ENCODE measurements at regions not wholly inside any gene's neighbourhood (a gene's known extent, or its start where the extent isn't known, plus 50 kb on each side); places are given as distances from the start of the nearest gene placed in this dataset.

DNA sequence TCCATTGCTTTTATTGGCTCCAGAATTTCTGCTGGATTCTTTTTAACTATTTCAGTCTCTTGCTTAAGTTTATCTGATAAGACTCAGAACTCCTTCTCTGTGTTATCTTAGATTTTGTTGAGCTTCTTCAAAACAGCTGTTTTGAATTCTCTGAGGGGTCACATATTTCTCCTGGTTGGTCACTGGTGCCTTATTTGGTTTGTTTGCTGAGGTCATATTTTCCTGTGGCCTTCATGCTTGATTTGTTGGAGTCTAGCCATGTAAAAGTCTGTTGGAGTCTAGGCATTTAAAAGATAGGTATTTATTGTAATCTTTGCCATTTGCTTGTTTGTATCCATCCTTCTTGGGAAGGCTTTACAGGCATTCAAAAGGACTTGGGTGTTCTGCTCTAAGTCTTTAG lies 398.7 kb downstream of the DSEL start (continued):
- TF ChIP-seq, protein P1, sequence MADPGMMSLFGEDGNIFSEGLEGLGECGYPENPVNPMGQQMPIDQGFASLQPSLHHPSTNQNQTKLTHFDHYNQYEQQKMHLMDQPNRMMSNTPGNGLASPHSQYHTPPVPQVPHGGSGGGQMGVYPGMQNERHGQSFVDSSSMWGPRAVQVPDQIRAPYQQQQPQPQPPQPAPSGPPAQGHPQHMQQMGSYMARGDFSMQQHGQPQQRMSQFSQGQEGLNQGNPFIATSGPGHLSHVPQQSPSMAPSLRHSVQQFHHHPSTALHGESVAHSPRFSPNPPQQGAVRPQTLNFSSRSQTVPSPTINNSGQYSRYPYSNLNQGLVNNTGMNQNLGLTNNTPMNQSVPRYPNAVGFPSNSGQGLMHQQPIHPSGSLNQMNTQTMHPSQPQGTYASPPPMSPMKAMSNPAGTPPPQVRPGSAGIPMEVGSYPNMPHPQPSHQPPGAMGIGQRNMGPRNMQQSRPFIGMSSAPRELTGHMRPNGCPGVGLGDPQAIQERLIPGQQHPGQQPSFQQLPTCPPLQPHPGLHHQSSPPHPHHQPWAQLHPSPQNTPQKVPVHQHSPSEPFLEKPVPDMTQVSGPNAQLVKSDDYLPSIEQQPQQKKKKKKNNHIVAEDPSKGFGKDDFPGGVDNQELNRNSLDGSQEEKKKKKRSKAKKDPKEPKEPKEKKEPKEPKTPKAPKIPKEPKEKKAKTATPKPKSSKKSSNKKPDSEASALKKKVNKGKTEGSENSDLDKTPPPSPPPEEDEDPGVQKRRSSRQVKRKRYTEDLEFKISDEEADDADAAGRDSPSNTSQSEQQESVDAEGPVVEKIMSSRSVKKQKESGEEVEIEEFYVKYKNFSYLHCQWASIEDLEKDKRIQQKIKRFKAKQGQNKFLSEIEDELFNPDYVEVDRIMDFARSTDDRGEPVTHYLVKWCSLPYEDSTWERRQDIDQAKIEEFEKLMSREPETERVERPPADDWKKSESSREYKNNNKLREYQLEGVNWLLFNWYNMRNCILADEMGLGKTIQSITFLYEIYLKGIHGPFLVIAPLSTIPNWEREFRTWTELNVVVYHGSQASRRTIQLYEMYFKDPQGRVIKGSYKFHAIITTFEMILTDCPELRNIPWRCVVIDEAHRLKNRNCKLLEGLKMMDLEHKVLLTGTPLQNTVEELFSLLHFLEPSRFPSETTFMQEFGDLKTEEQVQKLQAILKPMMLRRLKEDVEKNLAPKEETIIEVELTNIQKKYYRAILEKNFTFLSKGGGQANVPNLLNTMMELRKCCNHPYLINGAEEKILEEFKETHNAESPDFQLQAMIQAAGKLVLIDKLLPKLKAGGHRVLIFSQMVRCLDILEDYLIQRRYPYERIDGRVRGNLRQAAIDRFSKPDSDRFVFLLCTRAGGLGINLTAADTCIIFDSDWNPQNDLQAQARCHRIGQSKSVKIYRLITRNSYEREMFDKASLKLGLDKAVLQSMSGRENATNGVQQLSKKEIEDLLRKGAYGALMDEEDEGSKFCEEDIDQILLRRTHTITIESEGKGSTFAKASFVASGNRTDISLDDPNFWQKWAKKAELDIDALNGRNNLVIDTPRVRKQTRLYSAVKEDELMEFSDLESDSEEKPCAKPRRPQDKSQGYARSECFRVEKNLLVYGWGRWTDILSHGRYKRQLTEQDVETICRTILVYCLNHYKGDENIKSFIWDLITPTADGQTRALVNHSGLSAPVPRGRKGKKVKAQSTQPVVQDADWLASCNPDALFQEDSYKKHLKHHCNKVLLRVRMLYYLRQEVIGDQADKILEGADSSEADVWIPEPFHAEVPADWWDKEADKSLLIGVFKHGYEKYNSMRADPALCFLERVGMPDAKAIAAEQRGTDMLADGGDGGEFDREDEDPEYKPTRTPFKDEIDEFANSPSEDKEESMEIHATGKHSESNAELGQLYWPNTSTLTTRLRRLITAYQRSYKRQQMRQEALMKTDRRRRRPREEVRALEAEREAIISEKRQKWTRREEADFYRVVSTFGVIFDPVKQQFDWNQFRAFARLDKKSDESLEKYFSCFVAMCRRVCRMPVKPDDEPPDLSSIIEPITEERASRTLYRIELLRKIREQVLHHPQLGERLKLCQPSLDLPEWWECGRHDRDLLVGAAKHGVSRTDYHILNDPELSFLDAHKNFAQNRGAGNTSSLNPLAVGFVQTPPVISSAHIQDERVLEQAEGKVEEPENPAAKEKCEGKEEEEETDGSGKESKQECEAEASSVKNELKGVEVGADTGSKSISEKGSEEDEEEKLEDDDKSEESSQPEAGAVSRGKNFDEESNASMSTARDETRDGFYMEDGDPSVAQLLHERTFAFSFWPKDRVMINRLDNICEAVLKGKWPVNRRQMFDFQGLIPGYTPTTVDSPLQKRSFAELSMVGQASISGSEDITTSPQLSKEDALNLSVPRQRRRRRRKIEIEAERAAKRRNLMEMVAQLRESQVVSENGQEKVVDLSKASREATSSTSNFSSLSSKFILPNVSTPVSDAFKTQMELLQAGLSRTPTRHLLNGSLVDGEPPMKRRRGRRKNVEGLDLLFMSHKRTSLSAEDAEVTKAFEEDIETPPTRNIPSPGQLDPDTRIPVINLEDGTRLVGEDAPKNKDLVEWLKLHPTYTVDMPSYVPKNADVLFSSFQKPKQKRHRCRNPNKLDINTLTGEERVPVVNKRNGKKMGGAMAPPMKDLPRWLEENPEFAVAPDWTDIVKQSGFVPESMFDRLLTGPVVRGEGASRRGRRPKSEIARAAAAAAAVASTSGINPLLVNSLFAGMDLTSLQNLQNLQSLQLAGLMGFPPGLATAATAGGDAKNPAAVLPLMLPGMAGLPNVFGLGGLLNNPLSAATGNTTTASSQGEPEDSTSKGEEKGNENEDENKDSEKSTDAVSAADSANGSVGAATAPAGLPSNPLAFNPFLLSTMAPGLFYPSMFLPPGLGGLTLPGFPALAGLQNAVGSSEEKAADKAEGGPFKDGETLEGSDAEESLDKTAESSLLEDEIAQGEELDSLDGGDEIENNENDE (IDR thresholded peaks at IDR 0.05; ENCODE audit: insufficient replicate concordance, low read length): no peak
- no peak for TF ChIP-seq CHD1 (IDR thresholded peaks at IDR 0.05; ENCODE audit: low read depth, low read length)
- no peak for TF ChIP-seq MAFK (IDR thresholded peaks at IDR 0.05; ENCODE audit: low read depth, low read length)
- no peak for TF ChIP-seq ZNF274 (IDR thresholded peaks at IDR 0.05; ENCODE audit: borderline replicate concordance, extremely low read depth, low read length)
- TF ChIP-seq POLR2A (IDR thresholded peaks at IDR 0.05; ENCODE audit: control extremely low read depth in 1 of 2, low read depth in 2 of 2, low read length in 2 of 2): no peak
- no peak for TF ChIP-seq KDM5A (IDR thresholded peaks at IDR 0.05; ENCODE audit: low read length)
- no peak for TF ChIP-seq SIX5 (IDR thresholded peaks at IDR 0.05; ENCODE audit: low read depth, low read length)
- TF ChIP-seq BACH1 (IDR thresholded peaks at IDR 0.05; ENCODE audit: low read length): no peak
- no peak for TF ChIP-seq SP4 (IDR thresholded peaks at IDR 0.05; ENCODE audit: low read length)

Data from H1 (cell line).